ENCODE measurements at regions not wholly inside any gene's neighbourhood (a gene's known extent, or its start where the extent isn't known, plus 50 kb on each side); places are given as distances from the start of the nearest gene placed in this dataset.
"Not testable (repeated sequence)": the region's sequence is repeated elsewhere in the genome, so short reads cannot be mapped to it uniquely, and the experiment has no call there.

GRCh38 chr2:166775176-166775575 lies 113.1 kb upstream of the XIRP2 start:
- no peaks in the 10 kb centered on the region for H3K79me2 ChIP-seq (ENCODE audit: insufficient read depth, low read length)
- H3K4me3 ChIP-seq (ENCODE audit: low read depth in 1 of 2, low read length in 2 of 2), result no peak overlapping the region
- no peak overlapping the region for H2AFZ ChIP-seq (ENCODE audit: low read depth, low read length)
- no peaks in the 10 kb centered on the region for H3K4me1 ChIP-seq (ENCODE audit: insufficient read depth, low read length)
- DNase-seq (no peak), ATAC-seq (ENCODE audit: insufficient read depth, low read depth) (no peak)
- H3K9me3 ChIP-seq (ENCODE audit: insufficient read depth, low read length, severe bottlenecking), result no peaks in the 10 kb centered on the region
- no peak for TF ChIP-seq EZH2 (IDR thresholded peaks at IDR 0.05; ENCODE audit: borderline replicate concordance, low read depth, low read length, severe bottlenecking)
- TF ChIP-seq CTCF (IDR thresholded peaks at IDR 0.05; ENCODE audit: borderline replicate concordance, extremely low read depth, low read length, poor library complexity, severe bottlenecking), result no peak
- no peak overlapping the region for H3K9ac ChIP-seq (ENCODE audit: low read depth, low read length)
- H3K27me3 ChIP-seq (ENCODE audit: insufficient read depth, low read length, poor library complexity), result no peaks in the 10 kb centered on the region
- no peaks in the 10 kb centered on the region for H3K36me3 ChIP-seq (ENCODE audit: insufficient read depth, low read length)
- H3K4me2 ChIP-seq (ENCODE audit: insufficient read depth, low read length), result no peak overlapping the region
- H4K20me1 ChIP-seq (ENCODE audit: insufficient read depth, low read length), result no peaks in the 10 kb centered on the region
- no peak overlapping the region for H3K27ac ChIP-seq (ENCODE audit: low read length)

DNA sequence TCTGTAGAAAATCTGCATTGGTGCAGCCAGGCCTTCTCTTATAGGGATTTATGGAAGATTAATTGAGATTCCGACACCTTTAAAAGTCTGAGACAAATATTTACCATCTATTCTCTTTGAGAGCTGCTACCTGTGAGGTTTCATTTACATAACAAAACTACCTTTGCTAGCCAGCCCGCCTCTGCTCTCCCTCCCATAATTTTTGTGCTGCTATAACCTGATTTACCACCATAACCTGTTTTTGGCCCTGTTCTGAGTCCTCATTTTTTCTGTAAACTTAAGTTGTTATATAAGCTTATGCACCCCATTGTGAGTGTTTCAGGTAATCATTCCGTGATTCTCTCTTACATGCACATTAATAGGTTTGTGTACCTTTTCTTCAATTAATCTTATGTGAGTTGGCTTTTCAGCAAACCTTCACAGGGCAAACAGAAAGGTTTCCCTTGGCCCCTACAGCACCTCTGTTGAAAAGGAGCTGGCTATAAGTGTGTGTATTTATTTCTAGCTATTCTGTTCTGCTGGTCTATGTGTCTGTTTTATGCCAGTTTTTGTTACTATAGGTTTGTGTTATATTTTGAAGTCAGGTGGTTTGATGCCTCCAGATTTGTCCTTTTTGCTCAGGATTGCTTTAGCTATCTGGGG lies 114.9 kb upstream of the XIRP2 start:
- H3K9ac ChIP-seq (ENCODE audit: low read depth, low read length), result no peak overlapping the region
- no peak for ATAC-seq (ENCODE audit: insufficient read depth, low read depth)
- no peak overlapping the region for H3K4me2 ChIP-seq (ENCODE audit: insufficient read depth, low read length)
- TF ChIP-seq EZH2 (IDR thresholded peaks at IDR 0.05; ENCODE audit: borderline replicate concordance, low read depth, low read length, severe bottlenecking) (no peak), CTCF (IDR thresholded peaks at IDR 0.05; ENCODE audit: borderline replicate concordance, extremely low read depth, low read length, poor library complexity, severe bottlenecking) (no peak)
- no peak overlapping the region for H3K27ac ChIP-seq (ENCODE audit: low read length)
- H3K4me3 ChIP-seq (ENCODE audit: low read depth in 1 of 2, low read length in 2 of 2), result no peak overlapping the region
- no peaks in the 10 kb centered on the region for H3K27me3 ChIP-seq (ENCODE audit: insufficient read depth, low read length, poor library complexity)
- no peaks in the 10 kb centered on the region for H3K36me3 ChIP-seq (ENCODE audit: insufficient read depth, low read length)
- H4K20me1 ChIP-seq (ENCODE audit: insufficient read depth, low read length), result no peaks in the 10 kb centered on the region
- no peaks in the 10 kb centered on the region for H3K4me1 ChIP-seq (ENCODE audit: insufficient read depth, low read length)
- H2AFZ ChIP-seq (ENCODE audit: low read depth, low read length), result no peak overlapping the region
- no peak for DNase-seq
- H3K79me2 ChIP-seq (ENCODE audit: insufficient read depth, low read length), result no peaks in the 10 kb centered on the region
- H3K9me3 ChIP-seq (ENCODE audit: insufficient read depth, low read length, severe bottlenecking), result no peaks in the 10 kb centered on the region

DNA sequence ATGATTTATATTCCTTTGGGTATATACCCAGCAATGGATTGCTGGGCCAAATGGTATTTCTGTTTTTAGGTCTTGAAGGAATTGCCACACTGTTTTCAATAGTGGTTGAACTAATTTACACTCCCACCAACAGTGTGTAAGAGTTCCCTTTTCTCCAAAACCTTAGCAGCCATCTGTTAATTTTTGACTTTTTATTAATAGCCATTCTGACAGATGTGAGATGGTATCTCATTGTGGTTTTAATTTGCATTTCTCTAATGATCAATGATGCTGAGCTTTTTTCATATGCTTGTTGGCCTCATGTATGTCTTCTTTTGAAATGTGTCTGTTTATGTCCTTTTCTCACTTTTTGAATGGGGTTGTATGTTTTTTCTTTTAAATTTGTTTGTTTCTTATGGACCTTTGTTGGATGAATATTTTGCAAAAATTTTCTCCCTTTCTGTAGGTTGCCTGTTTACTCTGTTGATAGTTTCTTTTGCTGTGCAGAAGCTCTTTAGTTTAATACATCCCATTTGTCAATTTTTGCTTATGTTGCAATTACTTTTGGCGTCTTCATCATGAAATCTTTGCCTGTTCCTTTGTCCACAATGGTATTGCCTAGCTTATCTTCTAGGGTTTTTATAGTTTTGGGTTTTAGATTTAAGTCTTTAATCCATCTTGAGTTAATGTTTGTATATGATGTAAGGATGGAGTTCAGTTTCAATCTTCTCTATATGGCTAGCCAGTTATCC lies 119.7 kb upstream of the XIRP2 start:
- ATAC-seq (ENCODE audit: insufficient read depth, low read depth) (no peak), DNase-seq (no peak)
- Histone ChIP-seq H3K27ac (ENCODE audit: low read length) (no peak overlapping the region), H4K20me1 (ENCODE audit: insufficient read depth, low read length) (no peaks in the 10 kb centered on the region), H3K4me3 (ENCODE audit: low read depth in 1 of 2, low read length in 2 of 2) (no peak overlapping the region), H3K4me2 (ENCODE audit: insufficient read depth, low read length) (no peak overlapping the region), H2AFZ (ENCODE audit: low read depth, low read length) (no peak overlapping the region), H3K4me1 (ENCODE audit: insufficient read depth, low read length) (no peaks in the 10 kb centered on the region), H3K79me2 (ENCODE audit: insufficient read depth, low read length) (no peaks in the 10 kb centered on the region), H3K9ac (ENCODE audit: low read depth, low read length) (no peak overlapping the region), H3K27me3 (ENCODE audit: insufficient read depth, low read length, poor library complexity) (no peaks in the 10 kb centered on the region), H3K36me3 (ENCODE audit: insufficient read depth, low read length) (no peaks in the 10 kb centered on the region), H3K9me3 (ENCODE audit: insufficient read depth, low read length, severe bottlenecking) (no peaks in the 10 kb centered on the region)
- no peak for TF ChIP-seq CTCF (IDR thresholded peaks at IDR 0.05; ENCODE audit: borderline replicate concordance, extremely low read depth, low read length, poor library complexity, severe bottlenecking)
- no peak for TF ChIP-seq EZH2 (IDR thresholded peaks at IDR 0.05; ENCODE audit: borderline replicate concordance, low read depth, low read length, severe bottlenecking)

DNA sequence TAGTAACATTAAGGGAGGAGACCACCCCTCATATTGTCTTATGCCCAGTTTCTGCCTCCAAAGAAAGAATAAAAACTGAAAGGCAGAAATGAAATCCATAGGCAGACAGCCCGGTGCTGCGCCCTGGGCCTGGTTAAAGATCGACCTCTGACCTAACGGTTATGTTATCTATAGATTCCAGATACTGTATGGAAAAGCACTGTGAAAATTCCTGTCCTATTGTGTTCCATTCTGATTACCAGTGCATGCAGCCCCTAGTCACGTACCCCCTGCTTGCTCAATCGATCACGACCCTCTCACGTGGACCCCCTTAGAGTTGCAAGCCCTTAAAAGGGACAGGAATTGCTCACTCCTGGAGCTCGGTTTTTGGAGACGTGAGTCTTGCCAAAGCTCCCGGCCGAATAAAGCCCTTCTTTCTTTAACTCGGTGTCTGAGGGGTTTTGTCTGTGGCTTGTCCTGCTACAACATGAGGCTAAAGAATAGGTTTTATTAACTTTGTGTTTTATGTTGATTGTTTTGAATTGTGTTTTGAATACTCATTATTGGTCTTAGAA lies 121.4 kb upstream of the XIRP2 start:
- H2AFZ ChIP-seq (ENCODE audit: low read depth, low read length); H3K4me2 ChIP-seq (ENCODE audit: insufficient read depth, low read length); H3K9me3 ChIP-seq (ENCODE audit: insufficient read depth, low read length, severe bottlenecking); H3K79me2 ChIP-seq (ENCODE audit: insufficient read depth, low read length); H3K9ac ChIP-seq (ENCODE audit: low read depth, low read length); H3K4me3 ChIP-seq (ENCODE audit: low read depth in 1 of 2, low read length in 2 of 2); ATAC-seq (ENCODE audit: insufficient read depth, low read depth); H3K36me3 ChIP-seq (ENCODE audit: insufficient read depth, low read length); H3K27me3 ChIP-seq (ENCODE audit: insufficient read depth, low read length, poor library complexity); H4K20me1 ChIP-seq (ENCODE audit: insufficient read depth, low read length); H3K4me1 ChIP-seq (ENCODE audit: insufficient read depth, low read length); DNase-seq; H3K27ac ChIP-seq (ENCODE audit: low read length): not testable (repeated sequence)
